Activated B cell treated with CpG ODN at 0.5 μM for 24 hours (primary cell): ENCODE measurements at regions not wholly inside any gene's neighbourhood (a gene's known extent, or its start where the extent isn't known, plus 50 kb on each side); places are given as distances from the start of the nearest gene placed in this dataset.

Experiments used
- ATAC-seq: fragments of 200-7000 bp; cut with Tn5 transposase; one replicate; pipeline ENCODE4 v1.10.0; 2021; ENCODE audit warnings: low read depth, mild to moderate bottlenecking, moderate library complexity
- CTCF ChIA-PET: fragments of 350-600 bp; sonication (Branson Sonifier 250); formaldehyde crosslinking; loops from one replicate; lab custom pipeline; 2021; ENCODE audit warnings: antibody characterized with exemption; lab: Charles Lee
- POLR2A ChIA-PET: fragments of 350-600 bp; sonication (Branson Sonifier 250); formaldehyde crosslinking; loops from one replicate; lab custom pipeline; 2021; ENCODE audit warnings: antibody characterized with exemption; lab: Charles Lee
- DNase-seq: peaks from one replicate; pipeline ENCODE4 v3.0.0; 2022
- H3K27ac Mint-ChIP-seq: one replicate; pipeline ENCODE4 v1.8.0; 2020; ENCODE audit warnings: mixed read lengths
- H3K27me3 Mint-ChIP-seq: one replicate; pipeline ENCODE4 v1.8.0; 2021; ENCODE audit warnings: mixed read lengths
- H3K36me3 Mint-ChIP-seq: one replicate; pipeline ENCODE4 v1.8.0; 2021; ENCODE audit warnings: low read depth, mixed read lengths
- H3K4me1 Mint-ChIP-seq: one replicate; pipeline ENCODE4 v1.8.0; 2021; ENCODE audit warnings: mixed read lengths
- H3K4me3 Mint-ChIP-seq: one replicate; pipeline ENCODE4 v1.8.0; 2020; ENCODE audit warnings: mild to moderate bottlenecking, mixed read lengths
- H3K9me3 Mint-ChIP-seq: one replicate; pipeline ENCODE4 v1.8.0; 2020; ENCODE audit warnings: mixed read lengths
- CTCF ChIP-seq: fragments of 200-600 bp; IDR thresholded peaks from one replicate; pipeline ENCODE4 v1.8.0; 2022; ENCODE audit warnings: antibody characterized with exemption, mild to moderate bottlenecking
- intact Hi-C: fragments of 100-400 bp; cut with micrococcal nuclease; formaldehyde crosslinking; loops from one replicate; pipeline ENCODE4 v1.15.1; 2024

- Mint-ChIP-seq H3K9me3 (no peaks in the 10 kb centered on the region), H3K4me3 (no peak overlapping the region), H3K27me3 (no peaks in the 10 kb centered on the region), H3K4me1 (no peaks in the 10 kb centered on the region), H3K27ac (no peak overlapping the region), H3K36me3 (no peaks in the 10 kb centered on the region)
- ChIA-PET POLR2A (no interaction called here), CTCF (no interaction called here)
- DNase-seq: no peak
- intact Hi-C loops: no loop called here
- no peak for ATAC-seq
- TF ChIP-seq CTCF: no peak
These were observed 244.7 kb downstream of the SIPA1L2 start for GRCh38 chr1:232385221-232385620.

- DNase-seq: no peak
- ChIA-PET CTCF (no interaction called here), POLR2A (no interaction called here)
- ATAC-seq: no peak
- H3K9me3 Mint-ChIP-seq: no peaks in the 10 kb centered on the region
- no peak overlapping the region for H3K27ac Mint-ChIP-seq
- H3K27me3 Mint-ChIP-seq: peaks cover 1% of the 10 kb centered on the region
- H3K36me3 Mint-ChIP-seq: no peaks in the 10 kb centered on the region
- H3K4me1 Mint-ChIP-seq: no peaks in the 10 kb centered on the region
- intact Hi-C loops: no loop called here
- TF ChIP-seq CTCF: no peak
- no peak overlapping the region for H3K4me3 Mint-ChIP-seq
These were observed 245.6 kb downstream of the SIPA1L2 start for GRCh38 chr1:232384171-232384883.

GRCh38 chr1:232383455-232384123 is 246.3 kb downstream of the SIPA1L2 start:
- H3K36me3 Mint-ChIP-seq: no peaks in the 10 kb centered on the region
- no peak overlapping the region for H3K4me3 Mint-ChIP-seq
- CTCF ChIA-PET: no interaction called here
- no peak for TF ChIP-seq CTCF
- H3K27ac Mint-ChIP-seq: no peak overlapping the region
- H3K9me3 Mint-ChIP-seq: no peaks in the 10 kb centered on the region
- DNase-seq (no peak), ATAC-seq (no peak)
- no peaks in the 10 kb centered on the region for H3K4me1 Mint-ChIP-seq
- intact Hi-C loops: no loop called here
- peaks cover 1% of the 10 kb centered on the region for H3K27me3 Mint-ChIP-seq
- POLR2A ChIA-PET: no interaction called here

DNA sequence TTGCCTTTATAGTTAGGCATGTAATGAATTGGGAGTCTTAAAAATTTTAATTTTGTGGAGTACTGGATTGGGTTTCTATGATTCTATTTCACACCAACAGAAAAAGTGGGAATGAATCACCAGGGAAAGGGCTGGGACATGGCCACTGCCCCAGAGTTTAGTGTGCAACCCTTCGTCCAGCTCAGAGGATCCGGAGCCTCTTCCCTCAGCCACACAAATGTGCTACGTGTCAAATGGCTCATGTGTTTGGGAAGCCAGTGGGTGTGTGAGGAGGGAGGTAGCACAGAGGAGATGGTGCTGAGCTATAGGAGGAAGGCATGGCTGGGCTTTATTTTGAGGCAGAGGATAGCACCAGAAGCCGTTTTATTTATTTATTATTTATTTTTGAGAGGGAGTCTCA is 247.3 kb downstream of the SIPA1L2 start:
- H3K4me1 Mint-ChIP-seq: no peaks in the 10 kb centered on the region
- TF ChIP-seq CTCF: no peak
- H3K9me3 Mint-ChIP-seq: no peaks in the 10 kb centered on the region
- no peak overlapping the region for H3K27ac Mint-ChIP-seq
- ChIA-PET CTCF (no interaction called here), POLR2A (no interaction called here)
- no peak for ATAC-seq
- no peaks in the 10 kb centered on the region for H3K36me3 Mint-ChIP-seq
- H3K27me3 Mint-ChIP-seq: peaks cover 1% of the 10 kb centered on the region
- intact Hi-C loops: no loop called here
- H3K4me3 Mint-ChIP-seq: no peak overlapping the region
- DNase-seq: no peak

DNA sequence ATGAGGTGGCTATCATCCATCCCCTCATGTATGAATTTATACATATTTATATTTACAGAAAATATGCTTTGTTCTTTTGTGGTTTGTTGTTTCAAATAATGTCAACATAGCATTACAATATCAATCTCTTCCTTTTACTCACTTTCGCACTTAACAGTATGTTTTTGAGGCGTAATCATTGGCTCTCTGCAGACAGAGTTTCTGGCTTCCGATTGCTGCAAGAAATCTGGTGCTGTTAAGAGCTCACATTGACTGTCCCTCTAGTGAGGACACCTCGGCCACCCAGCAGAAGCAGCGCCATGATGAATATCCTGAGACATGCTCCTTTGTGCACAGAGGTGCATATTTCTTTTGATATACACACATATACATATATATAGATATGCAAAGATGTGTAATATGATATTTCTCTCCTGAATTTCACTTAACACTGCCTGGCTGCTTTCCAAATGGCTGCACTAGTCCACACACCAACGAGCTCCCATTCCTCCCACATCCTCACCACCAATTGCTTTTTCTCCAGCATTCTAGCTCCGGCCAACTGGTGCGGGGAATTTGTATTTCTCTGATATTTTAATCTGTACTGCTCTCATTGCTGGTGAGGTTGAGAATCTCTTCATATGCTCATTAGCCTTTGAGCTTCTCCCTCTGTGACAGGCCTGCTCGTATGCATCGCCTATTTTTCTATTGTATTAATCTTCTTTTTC is 248.4 kb downstream of the SIPA1L2 start:
- CTCF ChIA-PET: no interaction called here
- Mint-ChIP-seq H3K9me3 (no peaks in the 10 kb centered on the region), H3K27me3 (peaks cover 1% of the 10 kb centered on the region), H3K36me3 (no peaks in the 10 kb centered on the region), H3K4me1 (no peaks in the 10 kb centered on the region), H3K27ac (no peak overlapping the region), H3K4me3 (no peak overlapping the region)
- ATAC-seq: no peak
- no peak for TF ChIP-seq CTCF
- intact Hi-C loops: no loop called here
- DNase-seq: no peak
- POLR2A ChIA-PET: no interaction called here
